CD4-positive, alpha-beta T cell (primary cell): ENCODE measurements at regions not wholly inside any gene's neighbourhood (a gene's known extent, or its start where the extent isn't known, plus 50 kb on each side); places are given as distances from the start of the nearest gene placed in this dataset.

ENCODE experiments used
- ATAC-seq: fragments of 200-7000 bp; cut with Tn5 transposase; one replicate; pipeline ENCODE4 v1.10.0; 2022; ENCODE audit warnings: mild to moderate bottlenecking; ENCODE audit not compliant: poor library complexity
- CTCF ChIA-PET: fragments of 350-600 bp; sonication (Branson Sonifier 250); formaldehyde crosslinking; loops from one replicate; lab custom pipeline; 2021; ENCODE audit warnings: antibody characterized with exemption, inconsistent platforms; lab: Charles Lee
- POLR2A ChIA-PET: fragments of 350-600 bp; sonication (Branson Sonifier 250); formaldehyde crosslinking; loops from one replicate; lab custom pipeline; 2021; ENCODE audit warnings: antibody characterized with exemption, inconsistent platforms; lab: Charles Lee
- DNase-seq, 14 experiments: peaks; one replicate each; pipeline ENCODE4 v3.0.0-alpha.2; 2013 to 2020; ENCODE audit warnings: mixed read lengths in 2 of 14
- H3K27ac ChIP-seq, 2 donors: one replicate each; pipeline versions ENCODE4 v1.5.1 to v1.7.0; 2013; ENCODE audit warnings: low read length in 2 of 2, low read depth in 1 of 2, mild to moderate bottlenecking in 1 of 2
- H3K27me3 ChIP-seq, 2 experiments: 1 replicate in 1 of 2; 2 replicates in 1 of 2; pipeline versions ENCODE4 v1.6.1 to v1.7.0; 2013; ENCODE audit warnings: low read length in 2 of 2, control low read depth in 1 of 2, mild to moderate bottlenecking in 1 of 2, moderate library complexity in 1 of 2; ENCODE audit not compliant: insufficient read depth in 2 of 2, control insufficient read depth in 1 of 2
- H3K36me3 ChIP-seq: one replicate; pipeline ENCODE4 v1.6.1; 2013; ENCODE audit warnings: low read length, control low read depth; ENCODE audit not compliant: insufficient read depth
- H3K4me1 ChIP-seq: one replicate; pipeline ENCODE4 v1.6.1; 2013; ENCODE audit warnings: low read length, control low read depth; ENCODE audit not compliant: insufficient read depth
- H3K4me3 ChIP-seq: one replicate; pipeline ENCODE4 v1.5.1; 2013; ENCODE audit warnings: mild to moderate bottlenecking, low read length, moderate library complexity
- H3K9me3 ChIP-seq, 2 experiments: 1 replicate in 1 of 2; 2 replicates in 1 of 2; pipeline versions ENCODE4 v1.6.1 to v1.7.0; 2013; ENCODE audit warnings: low read length in 2 of 2, mild to moderate bottlenecking in 2 of 2, control low read depth in 1 of 2, moderate library complexity in 1 of 2; ENCODE audit not compliant: control insufficient read depth in 1 of 2, insufficient read depth in 1 of 2
- H3K27ac Mint-ChIP-seq: one replicate; pipeline ENCODE4 v1.8.0; 2020; ENCODE audit warnings: mixed read lengths
- H3K27me3 Mint-ChIP-seq: one replicate; pipeline ENCODE4 v1.8.0; 2021; ENCODE audit warnings: mixed read lengths
- H3K36me3 Mint-ChIP-seq: one replicate; pipeline ENCODE4 v1.8.0; 2021; ENCODE audit warnings: low read depth, mixed read lengths
- H3K4me1 Mint-ChIP-seq: one replicate; pipeline ENCODE4 v1.8.0; 2021; ENCODE audit warnings: low read depth, mixed read lengths
- H3K4me3 Mint-ChIP-seq: one replicate; pipeline ENCODE4 v1.8.0; 2020; ENCODE audit warnings: mild to moderate bottlenecking, mixed read lengths
- H3K9me3 Mint-ChIP-seq: one replicate; pipeline ENCODE4 v1.8.0; 2020; ENCODE audit warnings: mixed read lengths
- CTCF ChIP-seq: fragments of 200-600 bp; IDR thresholded peaks from one replicate; pipeline ENCODE4 v1.8.0; 2022; ENCODE audit warnings: antibody characterized with exemption, mild to moderate bottlenecking
- intact Hi-C, 2 experiments: fragments of 100-400 bp; cut with DNase I in 1 of 2; cut with micrococcal nuclease in 1 of 2; formaldehyde crosslinking; loops; one replicate each; pipeline versions ENCODE4 v1.15.1 to v1.9.0; 2023 to 2025; cut with DNase I, micrococcal nuclease

GRCh38 chr6:85703406-85703805 is 60.7 kb upstream of the SYNCRIP start:
- Mint-ChIP-seq H3K27ac (no peak overlapping the region), H3K27me3 (peaks cover 4% of the 10 kb centered on the region), H3K9me3 (no peaks in the 10 kb centered on the region), H3K4me1 (no peaks in the 10 kb centered on the region), H3K4me3 (no peak overlapping the region), H3K36me3 (no peaks in the 10 kb centered on the region)
- H3K4me3 ChIP-seq, result no peak overlapping the region
- H3K36me3 ChIP-seq, result no peaks in the 10 kb centered on the region
- H3K4me1 ChIP-seq, result no peaks in the 10 kb centered on the region
- H3K27ac ChIP-seq, result no peak overlapping the region
- DNase-seq (no peak), ATAC-seq (no peak)
- POLR2A ChIA-PET, result no interaction called here
- H3K9me3 ChIP-seq, result no peaks in the 10 kb centered on the region
- peaks cover 0 to 2% of the 10 kb centered on the region in 2 experiments for H3K27me3 ChIP-seq
- no peak for TF ChIP-seq CTCF
- intact Hi-C loops, result no loop called here
- CTCF ChIA-PET, result no interaction called here
